COLO668 (cell line): ENCODE measurements at regions not wholly inside any gene's neighbourhood (a gene's known extent, or its start where the extent isn't known, plus 50 kb on each side); places are given as distances from the start of the nearest gene placed in this dataset.
"Not testable (repeated sequence)": the region's sequence is repeated elsewhere in the genome, so short reads cannot be mapped to it uniquely, and the experiment has no call there.

Experiments
- DNase-seq: peaks from one replicate; lab custom pipeline; 2025; ENCODE audit not compliant: unreplicated experiment; lab: John Stamatoyannopoulos, UW

- DNase-seq = not testable (repeated sequence)
Measured at GRCh38 chr5:18399461-18400327, 765.4 kb downstream of the TAF11L14 start.

DNA sequence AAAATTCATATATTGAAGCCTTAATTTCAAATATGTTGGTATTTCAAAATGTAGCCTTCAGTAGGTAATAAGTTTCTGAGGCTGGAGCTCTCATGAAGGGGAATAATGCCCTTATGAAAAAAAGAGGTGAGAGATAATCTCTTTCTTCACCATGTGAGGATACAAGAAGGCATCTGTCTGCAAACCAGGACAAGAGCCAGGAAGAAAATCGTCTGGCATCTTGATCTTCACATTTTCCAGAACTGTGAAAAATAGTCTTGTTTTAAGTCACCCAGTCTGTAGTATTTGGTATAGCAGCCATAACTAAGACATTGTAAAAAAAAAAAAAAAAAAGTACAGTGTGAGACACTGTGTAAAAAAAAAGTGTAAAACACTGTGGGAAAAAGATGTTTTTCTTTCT, 768.9 kb downstream of the TAF11L14 start:
- DNase-seq = no peak

DNA sequence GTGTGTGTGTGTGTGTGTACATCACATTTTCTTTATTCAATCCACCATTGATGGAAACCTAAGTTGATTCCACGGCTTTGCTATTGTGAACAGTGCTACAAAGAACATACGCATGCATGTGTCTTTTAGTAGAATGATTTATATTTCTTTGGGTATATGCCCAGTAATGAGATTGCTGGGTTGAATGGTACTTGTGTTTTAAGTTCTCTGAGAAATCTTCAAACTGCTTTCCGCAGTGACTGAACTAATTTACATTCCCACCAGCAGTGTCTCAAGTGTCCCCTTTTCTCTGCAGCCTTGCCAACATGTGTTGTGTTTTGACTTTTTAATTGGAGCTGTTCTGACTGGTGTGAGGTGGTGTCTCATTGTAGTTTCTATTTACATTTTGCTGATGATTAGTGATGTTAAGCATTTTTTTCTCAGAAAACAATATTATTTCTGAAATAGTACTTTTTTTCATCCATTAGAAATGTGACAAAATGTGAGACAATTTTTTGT, 769.7 kb downstream of the TAF11L14 start:
- DNase-seq = no peak

DNA sequence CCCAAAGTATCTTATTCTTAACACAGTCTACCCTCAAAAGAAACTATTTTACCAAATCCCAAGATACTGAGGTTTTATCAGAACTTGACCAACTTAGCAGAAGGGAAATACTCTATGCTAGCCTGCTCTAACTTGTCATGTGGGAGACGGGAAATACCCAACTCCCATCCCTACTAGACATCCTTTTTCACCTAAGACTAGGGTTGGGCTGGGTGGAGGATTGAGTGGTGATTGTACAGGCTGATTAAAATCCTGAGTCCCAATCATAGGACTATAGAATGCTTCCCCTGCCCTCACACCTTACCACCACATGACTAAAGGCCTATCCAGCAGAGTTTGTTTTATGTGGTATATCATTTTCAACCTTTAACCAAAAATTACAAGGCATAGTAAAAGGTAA, 786.5 kb downstream of the TAF11L14 start:
- no peak for DNase-seq

GRCh38 chr5:18433336-18433735, 799.1 kb downstream of the TAF11L14 start:
- no peak for DNase-seq

GRCh38 chr5:18438126-18438525, 803.9 kb downstream of the TAF11L14 start:
- no peak for DNase-seq

- no peak for DNase-seq
Measured at GRCh38 chr5:18455521-18455920, 821.3 kb downstream of the TAF11L14 start.

- DNase-seq = no peak
Measured at GRCh38 chr5:18457255-18457654, 823.0 kb downstream of the TAF11L14 start.

- no peak for DNase-seq
Measured at GRCh38 chr5:18461766-18462165, 827.5 kb downstream of the TAF11L14 start.

GRCh38 chr5:18465833-18466681, 831.8 kb downstream of the TAF11L14 start:
- DNase-seq = peak; percentile 53

- DNase-seq = no peak
Measured at GRCh38 chr5:18466731-18467130, 832.5 kb downstream of the TAF11L14 start.

- DNase-seq = not testable (repeated sequence)
Measured at GRCh38 chr5:18471791-18472190, 837.5 kb downstream of the TAF11L14 start.

- no peak for DNase-seq
Measured at GRCh38 chr5:18483451-18483850, 849.2 kb downstream of the TAF11L14 start.

- no peak for DNase-seq
Measured at GRCh38 chr5:18487928-18488480, 853.7 kb downstream of the TAF11L14 start.

- DNase-seq = no peak
Measured at GRCh38 chr5:18489703-18490102, 855.4 kb downstream of the TAF11L14 start.

DNA sequence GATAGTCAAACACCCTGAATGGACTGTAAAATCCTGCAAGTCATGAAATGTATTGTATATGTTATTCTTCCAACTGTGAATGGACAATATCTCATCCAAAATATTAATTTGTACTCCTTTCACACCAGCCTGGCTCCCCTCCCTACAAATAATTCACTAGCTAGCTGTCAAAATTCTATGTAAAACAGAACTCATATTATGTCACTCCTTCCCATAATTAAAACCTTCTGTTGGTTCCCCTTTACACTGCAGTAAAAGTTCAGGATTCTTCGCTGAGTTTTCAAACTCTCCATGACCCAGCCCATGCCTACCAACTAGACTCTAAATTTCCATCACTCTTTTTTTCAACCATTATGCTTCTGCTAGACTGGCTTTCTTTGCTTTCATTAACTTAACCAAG, 857.1 kb downstream of the TAF11L14 start:
- no peak for DNase-seq

DNA sequence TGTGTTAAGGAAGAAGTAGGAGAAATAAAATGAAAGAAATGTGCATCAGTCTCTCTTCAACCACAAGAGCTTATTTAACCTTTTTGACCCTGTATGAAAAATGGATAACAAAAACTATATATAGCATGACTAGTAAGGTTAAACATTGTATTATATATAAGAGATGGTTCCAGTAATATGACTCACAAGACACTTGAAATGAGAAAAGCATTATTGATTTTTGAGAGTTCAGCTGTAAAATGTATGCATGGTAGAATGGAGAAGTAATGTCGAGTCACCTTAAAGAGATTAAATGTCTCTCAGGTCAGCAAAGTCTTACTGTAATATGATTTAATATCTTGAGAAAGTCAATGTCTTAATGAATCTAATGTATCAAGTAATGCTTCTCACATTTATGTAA, 860.9 kb downstream of the TAF11L14 start:
- DNase-seq = no peak

GRCh38 chr5:18496041-18496440, 861.8 kb downstream of the TAF11L14 start:
- no peak for DNase-seq

- no peak for DNase-seq
Measured at GRCh38 chr5:18497089-18497488, 862.8 kb downstream of the TAF11L14 start.

GRCh38 chr5:18503797-18504328, 869.6 kb downstream of the TAF11L14 start:
- DNase-seq = no peak

DNA sequence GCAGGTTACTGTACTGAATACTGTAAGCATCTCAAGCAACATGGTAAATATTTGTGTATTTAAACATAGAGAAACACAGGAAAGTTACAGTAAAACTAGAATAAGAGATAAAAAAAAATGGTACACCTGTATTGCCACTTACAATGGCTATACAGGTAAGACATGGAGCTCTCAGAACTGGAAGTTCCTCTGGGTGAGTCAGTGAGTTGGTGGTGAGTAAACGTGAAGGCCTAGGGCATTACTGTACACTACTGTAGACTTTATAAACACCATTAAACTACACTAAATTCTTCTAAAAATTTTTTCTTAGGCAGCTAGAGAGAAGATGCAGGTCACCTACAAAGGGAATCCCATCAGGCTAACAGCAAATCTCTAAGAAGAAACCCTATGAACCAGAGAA, 872.9 kb downstream of the TAF11L14 start:
- DNase-seq = no peak
